CD4-positive, alpha-beta T cell (primary cell): ENCODE measurements at regions not wholly inside any gene's neighbourhood (a gene's known extent, or its start where the extent isn't known, plus 50 kb on each side); places are given as distances from the start of the nearest gene placed in this dataset.

Experiments
- ATAC-seq: fragments of 200-7000 bp; cut with Tn5 transposase; one replicate; pipeline ENCODE4 v1.10.0; 2022; ENCODE audit warnings: mild to moderate bottlenecking; ENCODE audit not compliant: poor library complexity
- CTCF ChIA-PET: fragments of 350-600 bp; sonication (Branson Sonifier 250); formaldehyde crosslinking; loops from one replicate; lab custom pipeline; 2021; ENCODE audit warnings: antibody characterized with exemption, inconsistent platforms; lab: Charles Lee
- POLR2A ChIA-PET: fragments of 350-600 bp; sonication (Branson Sonifier 250); formaldehyde crosslinking; loops from one replicate; lab custom pipeline; 2021; ENCODE audit warnings: antibody characterized with exemption, inconsistent platforms; lab: Charles Lee
- DNase-seq, 14 experiments: peaks; one replicate each; pipeline ENCODE4 v3.0.0-alpha.2; 2013 to 2020; ENCODE audit warnings: mixed read lengths in 2 of 14
- H3K27ac ChIP-seq, 2 donors: one replicate each; pipeline versions ENCODE4 v1.5.1 to v1.7.0; 2013; ENCODE audit warnings: low read length in 2 of 2, low read depth in 1 of 2, mild to moderate bottlenecking in 1 of 2
- H3K27me3 ChIP-seq, 2 experiments: 1 replicate in 1 of 2; 2 replicates in 1 of 2; pipeline versions ENCODE4 v1.6.1 to v1.7.0; 2013; ENCODE audit warnings: low read length in 2 of 2, control low read depth in 1 of 2, mild to moderate bottlenecking in 1 of 2, moderate library complexity in 1 of 2; ENCODE audit not compliant: insufficient read depth in 2 of 2, control insufficient read depth in 1 of 2
- H3K36me3 ChIP-seq: one replicate; pipeline ENCODE4 v1.6.1; 2013; ENCODE audit warnings: low read length, control low read depth; ENCODE audit not compliant: insufficient read depth
- H3K4me1 ChIP-seq: one replicate; pipeline ENCODE4 v1.6.1; 2013; ENCODE audit warnings: low read length, control low read depth; ENCODE audit not compliant: insufficient read depth
- H3K4me3 ChIP-seq: one replicate; pipeline ENCODE4 v1.5.1; 2013; ENCODE audit warnings: mild to moderate bottlenecking, low read length, moderate library complexity
- H3K9me3 ChIP-seq, 2 experiments: 1 replicate in 1 of 2; 2 replicates in 1 of 2; pipeline versions ENCODE4 v1.6.1 to v1.7.0; 2013; ENCODE audit warnings: low read length in 2 of 2, mild to moderate bottlenecking in 2 of 2, control low read depth in 1 of 2, moderate library complexity in 1 of 2; ENCODE audit not compliant: control insufficient read depth in 1 of 2, insufficient read depth in 1 of 2
- H3K27ac Mint-ChIP-seq: one replicate; pipeline ENCODE4 v1.8.0; 2020; ENCODE audit warnings: mixed read lengths
- H3K27me3 Mint-ChIP-seq: one replicate; pipeline ENCODE4 v1.8.0; 2021; ENCODE audit warnings: mixed read lengths
- H3K36me3 Mint-ChIP-seq: one replicate; pipeline ENCODE4 v1.8.0; 2021; ENCODE audit warnings: low read depth, mixed read lengths
- H3K4me1 Mint-ChIP-seq: one replicate; pipeline ENCODE4 v1.8.0; 2021; ENCODE audit warnings: low read depth, mixed read lengths
- H3K4me3 Mint-ChIP-seq: one replicate; pipeline ENCODE4 v1.8.0; 2020; ENCODE audit warnings: mild to moderate bottlenecking, mixed read lengths
- H3K9me3 Mint-ChIP-seq: one replicate; pipeline ENCODE4 v1.8.0; 2020; ENCODE audit warnings: mixed read lengths
- intact Hi-C, 2 experiments: fragments of 100-400 bp; cut with DNase I in 1 of 2; cut with micrococcal nuclease in 1 of 2; formaldehyde crosslinking; loops; one replicate each; pipeline versions ENCODE4 v1.15.1 to v1.9.0; 2023 to 2025; cut with DNase I, micrococcal nuclease
- TF ChIP-seq, protein P1 (sequence below): fragments of 200-600 bp; IDR thresholded peaks from one replicate; pipeline ENCODE4 v1.8.0; 2022; ENCODE audit warnings: antibody characterized with exemption, mild to moderate bottlenecking

- Histone ChIP-seq H3K36me3 (no peaks in the 10 kb centered on the region), H3K4me3 (no peak overlapping the region), H3K27me3 (no peaks in the 10 kb centered on the region), H3K9me3 (no peaks in the 10 kb centered on the region), H3K4me1 (no peaks in the 10 kb centered on the region), H3K27ac (no peak overlapping the region)
- TF ChIP-seq, protein P1, sequence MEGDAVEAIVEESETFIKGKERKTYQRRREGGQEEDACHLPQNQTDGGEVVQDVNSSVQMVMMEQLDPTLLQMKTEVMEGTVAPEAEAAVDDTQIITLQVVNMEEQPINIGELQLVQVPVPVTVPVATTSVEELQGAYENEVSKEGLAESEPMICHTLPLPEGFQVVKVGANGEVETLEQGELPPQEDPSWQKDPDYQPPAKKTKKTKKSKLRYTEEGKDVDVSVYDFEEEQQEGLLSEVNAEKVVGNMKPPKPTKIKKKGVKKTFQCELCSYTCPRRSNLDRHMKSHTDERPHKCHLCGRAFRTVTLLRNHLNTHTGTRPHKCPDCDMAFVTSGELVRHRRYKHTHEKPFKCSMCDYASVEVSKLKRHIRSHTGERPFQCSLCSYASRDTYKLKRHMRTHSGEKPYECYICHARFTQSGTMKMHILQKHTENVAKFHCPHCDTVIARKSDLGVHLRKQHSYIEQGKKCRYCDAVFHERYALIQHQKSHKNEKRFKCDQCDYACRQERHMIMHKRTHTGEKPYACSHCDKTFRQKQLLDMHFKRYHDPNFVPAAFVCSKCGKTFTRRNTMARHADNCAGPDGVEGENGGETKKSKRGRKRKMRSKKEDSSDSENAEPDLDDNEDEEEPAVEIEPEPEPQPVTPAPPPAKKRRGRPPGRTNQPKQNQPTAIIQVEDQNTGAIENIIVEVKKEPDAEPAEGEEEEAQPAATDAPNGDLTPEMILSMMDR = no peak
- ChIA-PET POLR2A (no interaction called here), CTCF (no interaction called here)
- H3K36me3 Mint-ChIP-seq = no peaks in the 10 kb centered on the region
- H3K27me3 Mint-ChIP-seq = no peaks in the 10 kb centered on the region
- DNase-seq = no peak
- intact Hi-C loops = no loop called here
- H3K4me1 Mint-ChIP-seq = no peaks in the 10 kb centered on the region
- no peak overlapping the region for H3K27ac Mint-ChIP-seq
- no peak for ATAC-seq
- H3K9me3 Mint-ChIP-seq = no peaks in the 10 kb centered on the region
- H3K4me3 Mint-ChIP-seq = no peak overlapping the region
Measured at GRCh38 chr6:139686308-139686707, 311.9 kb upstream of the CITED2 start.

DNA sequence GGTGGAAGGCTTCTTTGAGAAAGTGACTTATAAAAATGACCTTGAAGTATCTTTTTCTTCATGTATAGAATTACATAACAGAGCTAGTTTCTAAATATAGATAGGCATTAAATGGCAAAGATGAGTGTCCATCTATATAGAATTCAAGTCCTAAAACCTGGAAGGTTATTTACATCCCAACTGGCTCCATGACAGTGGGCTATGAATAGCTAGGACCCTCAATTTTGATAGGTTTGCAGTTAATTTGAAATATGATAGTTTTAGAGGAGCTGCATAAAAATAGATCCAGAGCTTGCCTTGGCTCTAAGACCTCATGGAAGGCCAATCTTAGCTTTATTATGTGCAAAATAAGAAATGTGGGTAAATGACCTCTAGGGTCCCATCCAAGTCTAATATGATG, 310.6 kb upstream of the CITED2 start:
- no peaks in the 10 kb centered on the region for H3K4me1 ChIP-seq
- ChIA-PET CTCF (no interaction called here), POLR2A (no interaction called here)
- H3K36me3 ChIP-seq = no peaks in the 10 kb centered on the region
- intact Hi-C loops = no loop called here
- ATAC-seq = no peak
- Mint-ChIP-seq H3K4me1 (no peaks in the 10 kb centered on the region), H3K9me3 (no peaks in the 10 kb centered on the region), H3K27ac (no peak overlapping the region), H3K27me3 (no peaks in the 10 kb centered on the region), H3K4me3 (no peak overlapping the region), H3K36me3 (no peaks in the 10 kb centered on the region)
- no peaks in the 10 kb centered on the region for H3K9me3 ChIP-seq
- H3K27ac ChIP-seq = no peak overlapping the region
- H3K4me3 ChIP-seq = no peak overlapping the region
- no peak for DNase-seq
- H3K27me3 ChIP-seq = no peaks in the 10 kb centered on the region
- TF ChIP-seq, protein P1 = no peak

DNA sequence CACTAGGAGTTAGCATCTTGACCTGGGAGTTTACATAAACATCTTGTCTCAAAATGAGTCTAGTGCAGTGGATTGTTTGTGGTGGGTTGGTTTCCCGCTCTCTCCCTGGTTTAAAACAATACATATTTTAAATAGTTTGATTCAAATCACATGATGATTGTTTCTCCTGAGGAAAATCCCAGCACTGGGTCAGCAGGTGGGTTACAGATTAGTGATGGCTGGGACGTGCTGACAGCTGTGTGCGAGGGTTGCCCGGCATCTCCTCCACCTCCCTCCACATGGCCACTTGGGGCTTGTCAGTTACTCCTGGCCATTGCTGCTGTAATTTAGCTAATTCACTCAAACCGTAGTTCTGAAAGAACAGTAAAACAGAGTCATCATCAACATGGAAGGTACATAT, 306.4 kb upstream of the CITED2 start:
- Mint-ChIP-seq H3K4me1 (no peaks in the 10 kb centered on the region), H3K36me3 (no peaks in the 10 kb centered on the region), H3K27me3 (no peaks in the 10 kb centered on the region), H3K4me3 (no peak overlapping the region), H3K27ac (no peak overlapping the region), H3K9me3 (no peaks in the 10 kb centered on the region)
- Histone ChIP-seq H3K9me3 (no peaks in the 10 kb centered on the region), H3K4me1 (no peaks in the 10 kb centered on the region), H3K36me3 (no peaks in the 10 kb centered on the region), H3K27me3 (no peaks in the 10 kb centered on the region), H3K4me3 (no peak overlapping the region), H3K27ac (no peak overlapping the region)
- CTCF ChIA-PET = no interaction called here
- POLR2A ChIA-PET = no interaction called here
- DNase-seq = no peak
- intact Hi-C loops = no loop called here
- TF ChIP-seq, protein P1 = no peak
- ATAC-seq = no peak
